Spleen (tissue), 7 donors: ENCODE measurements at regions not wholly inside any gene's neighbourhood (a gene's known extent, or its start where the extent isn't known, plus 50 kb on each side); places are given as distances from the start of the nearest gene placed in this dataset.

ENCODE experiments used
- POLR2A ChIP-seq, 3 donors: fragments of 450-650 bp; IDR thresholded peaks; one replicate each; pipeline ENCODE4 v1.5.1; 2017; ENCODE audit warnings: antibody characterized with exemption in 3 of 3, mild to moderate bottlenecking in 1 of 3
- POLR2AphosphoS5 ChIP-seq, 3 donors: sonication (generic); formaldehyde crosslinking; IDR thresholded peaks; one replicate each; pipeline ENCODE4 v1.5.1; 2017; ENCODE audit warnings: antibody characterized with exemption in 3 of 3
- TF ChIP-seq, protein P1 (sequence below), 11 experiments: fragments of 200-600 bp in 7 of 11; fragments of 450-650 bp in 4 of 11; sonication (generic) in 4 of 11; IDR thresholded peaks in 8 of 11; conservative IDR thresholded peaks in 3 of 11; 1 replicate in 7 of 11; 2 replicates in 4 of 11; pipeline versions ENCODE4 v1.4.0 to v1.8.0; 2016 to 2021; ENCODE audit warnings: antibody characterized with exemption in 11 of 11, inconsistent platforms in 4 of 11, mild to moderate bottlenecking in 1 of 11
- donor health status: DM: no; HTN: no; CAD: no; lungs with moderate emphysema.
- donor health status: DM: no; HTN: no; CAD: no.
- donor health status: DM: no; HTN: no; CAD: no.

DNA sequence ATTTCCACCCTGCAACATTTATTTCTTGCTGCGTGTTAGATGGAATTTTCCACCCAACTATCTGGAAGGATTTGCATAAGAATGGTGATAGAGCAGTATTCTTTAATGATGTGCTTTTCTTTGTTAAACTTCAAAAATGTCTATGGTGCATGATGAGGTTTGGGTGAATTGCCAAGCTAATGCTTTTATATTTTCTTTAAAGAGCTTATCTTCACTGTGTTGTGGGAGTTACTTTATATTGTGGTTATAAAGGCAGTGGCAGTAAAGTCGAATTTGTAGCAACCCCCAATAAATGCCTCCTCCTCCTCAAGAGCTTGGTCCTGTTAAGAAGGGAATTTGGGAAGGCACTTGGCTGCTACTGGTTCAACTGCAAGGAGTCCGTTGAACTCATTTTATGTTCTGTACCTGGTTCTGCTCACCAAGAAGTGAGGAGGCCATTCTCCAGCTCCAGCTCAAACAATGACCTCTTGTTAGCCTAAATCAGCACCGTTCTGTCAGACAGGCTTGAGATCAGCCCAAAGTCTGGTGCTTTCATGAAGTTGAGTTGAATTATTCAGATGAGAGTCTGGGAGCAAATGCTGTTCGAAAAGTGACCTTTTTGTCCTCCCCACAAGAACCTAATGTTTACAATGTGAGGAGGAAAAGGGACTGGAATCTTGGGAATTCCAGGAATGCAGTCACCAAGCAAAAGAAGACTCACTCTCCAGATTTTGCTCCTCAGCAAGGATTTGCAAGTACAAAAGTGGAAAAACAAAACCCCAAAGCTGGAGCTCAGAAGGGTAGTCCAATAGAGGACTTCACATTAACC is 217.0 kb downstream of the TMEM38B start:
- TF ChIP-seq, protein P1, sequence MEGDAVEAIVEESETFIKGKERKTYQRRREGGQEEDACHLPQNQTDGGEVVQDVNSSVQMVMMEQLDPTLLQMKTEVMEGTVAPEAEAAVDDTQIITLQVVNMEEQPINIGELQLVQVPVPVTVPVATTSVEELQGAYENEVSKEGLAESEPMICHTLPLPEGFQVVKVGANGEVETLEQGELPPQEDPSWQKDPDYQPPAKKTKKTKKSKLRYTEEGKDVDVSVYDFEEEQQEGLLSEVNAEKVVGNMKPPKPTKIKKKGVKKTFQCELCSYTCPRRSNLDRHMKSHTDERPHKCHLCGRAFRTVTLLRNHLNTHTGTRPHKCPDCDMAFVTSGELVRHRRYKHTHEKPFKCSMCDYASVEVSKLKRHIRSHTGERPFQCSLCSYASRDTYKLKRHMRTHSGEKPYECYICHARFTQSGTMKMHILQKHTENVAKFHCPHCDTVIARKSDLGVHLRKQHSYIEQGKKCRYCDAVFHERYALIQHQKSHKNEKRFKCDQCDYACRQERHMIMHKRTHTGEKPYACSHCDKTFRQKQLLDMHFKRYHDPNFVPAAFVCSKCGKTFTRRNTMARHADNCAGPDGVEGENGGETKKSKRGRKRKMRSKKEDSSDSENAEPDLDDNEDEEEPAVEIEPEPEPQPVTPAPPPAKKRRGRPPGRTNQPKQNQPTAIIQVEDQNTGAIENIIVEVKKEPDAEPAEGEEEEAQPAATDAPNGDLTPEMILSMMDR (IDR thresholded peaks at IDR 0.05 in 8 of 11, conservative IDR thresholded peaks at IDR 0.05 in 3 of 11): no peak
- TF ChIP-seq POLR2A (IDR thresholded peaks at IDR 0.05): no peak
- no peak for TF ChIP-seq POLR2AphosphoS5 (IDR thresholded peaks at IDR 0.05)
